Mesothelial cell of epicardium (in vitro differentiated cells): ENCODE measurements at regions not wholly inside any gene's neighbourhood (a gene's known extent, or its start where the extent isn't known, plus 50 kb on each side); places are given as distances from the start of the nearest gene placed in this dataset.

Experiments used
- DNase-seq, 2 experiments: peaks; one replicate each; pipeline ENCODE4 v3.0.0; 2021; ENCODE audit warnings: low spot score in 2 of 2; ENCODE audit not compliant: unreplicated experiment in 2 of 2
- H3K27ac Mint-ChIP-seq: 2 replicates; pipeline ENCODE4 v1.8.0; 2021; ENCODE audit warnings: mixed read lengths
- H3K27me3 Mint-ChIP-seq: 2 replicates; pipeline ENCODE4 v1.8.0; 2021; ENCODE audit warnings: low read depth, mixed read lengths
- H3K36me3 Mint-ChIP-seq: 2 replicates; pipeline ENCODE4 v1.8.0; 2021; ENCODE audit warnings: mixed read lengths
- H3K4me1 Mint-ChIP-seq: 2 replicates; pipeline ENCODE4 v1.8.0; 2021; ENCODE audit warnings: mixed read lengths
- H3K4me3 Mint-ChIP-seq: 2 replicates; pipeline ENCODE4 v1.8.0; 2021; ENCODE audit warnings: mild to moderate bottlenecking, moderate library complexity, mixed read lengths
- H3K9me3 Mint-ChIP-seq: 2 replicates; pipeline ENCODE4 v1.8.0; 2021; ENCODE audit warnings: mixed read lengths
- CTCF ChIP-seq: fragments of 200-600 bp; sonication (generic); IDR thresholded peaks from one replicate; pipeline ENCODE4 v1.5.0; 2021; ENCODE audit warnings: antibody characterized with exemption; ENCODE audit not compliant: unreplicated experiment

- Mint-ChIP-seq H3K9me3 (peaks cover 13% of the 10 kb centered on the region), H3K27ac (no peak overlapping the region), H3K27me3 (no peaks in the 10 kb centered on the region)
These were observed 1957.0 kb upstream of the AGA start for GRCh38 chr4:179399054-179399782.

GRCh38 chr4:179415037-179415846 lies 1973.0 kb upstream of the AGA start:
- H3K4me1 Mint-ChIP-seq: peaks cover 2% of the 10 kb centered on the region
- no peak overlapping the region for H3K27ac Mint-ChIP-seq
- TF ChIP-seq CTCF: no peak
- no peak overlapping the region for H3K4me3 Mint-ChIP-seq
- no peak for DNase-seq
- peaks cover 9% of the 10 kb centered on the region for H3K27me3 Mint-ChIP-seq
- no peaks in the 10 kb centered on the region for H3K9me3 Mint-ChIP-seq
- H3K36me3 Mint-ChIP-seq: no peaks in the 10 kb centered on the region

More at GRCh38 chr4:179399054-179399782, 1957.0 kb upstream of the AGA start:
- Mint-ChIP-seq H3K4me3 (no peak overlapping the region), H3K36me3 (peaks cover 4% of the 10 kb centered on the region), H3K4me1 (no peaks in the 10 kb centered on the region)
- no peak for DNase-seq
- no peak for TF ChIP-seq CTCF

GRCh38 chr4:179415847-179416223 lies 1973.6 kb upstream of the AGA start:
- TF ChIP-seq CTCF: no peak
- Mint-ChIP-seq H3K36me3 (no peaks in the 10 kb centered on the region), H3K4me3 (no peak overlapping the region), H3K27me3 (peaks cover 9% of the 10 kb centered on the region), H3K27ac (no peak overlapping the region), H3K9me3 (no peaks in the 10 kb centered on the region), H3K4me1 (peaks cover 2% of the 10 kb centered on the region)
- DNase-seq: no peak

- Mint-ChIP-seq H3K27me3 (peaks cover 10% of the 10 kb centered on the region), H3K27ac (no peak overlapping the region), H3K4me1 (peaks cover 2% of the 10 kb centered on the region), H3K4me3 (no peak overlapping the region), H3K36me3 (no peaks in the 10 kb centered on the region), H3K9me3 (no peaks in the 10 kb centered on the region)
- no peak for TF ChIP-seq CTCF
- DNase-seq: no peak
These were observed 1975.1 kb upstream of the AGA start for GRCh38 chr4:179417357-179417756.

- Mint-ChIP-seq H3K27ac (no peak overlapping the region), H3K36me3 (no peaks in the 10 kb centered on the region), H3K27me3 (no peaks in the 10 kb centered on the region), H3K4me3 (no peak overlapping the region), H3K4me1 (no peaks in the 10 kb centered on the region), H3K9me3 (no peaks in the 10 kb centered on the region)
- TF ChIP-seq CTCF: no peak
- DNase-seq: no peak
These were observed 1995.7 kb upstream of the AGA start for GRCh38 chr4:179437962-179438361.
